ENCODE measurements at regions not wholly inside any gene's neighbourhood (a gene's known extent, or its start where the extent isn't known, plus 50 kb on each side); places are given as distances from the start of the nearest gene placed in this dataset.

- no peak for TF ChIP-seq POLR2AphosphoS5 (IDR thresholded peaks at IDR 0.05; ENCODE audit: insufficient read depth, low read depth, low read length)
- no peak for TF ChIP-seq CTCF (IDR thresholded peaks at IDR 0.05; ENCODE audit: extremely low read depth in 1 of 2, insufficient read depth in 1 of 2, low read depth in 1 of 2, low read length in 2 of 2)
- TF ChIP-seq FOS (IDR thresholded peaks at IDR 0.05; ENCODE audit: borderline replicate concordance, insufficient read depth, low read length): no peak
Observed at GRCh38 chr6:169975286-169975685, 223.9 kb downstream of the ERMARD start.
